ENCODE measurements at regions not wholly inside any gene's neighbourhood (a gene's known extent, or its start where the extent isn't known, plus 50 kb on each side); places are given as distances from the start of the nearest gene placed in this dataset.

GRCh38 chr20:40203032-40203431 is 486.0 kb downstream of the MAFB start:
- no peak for TF ChIP-seq CTCF (IDR thresholded peaks at IDR 0.05)
- TF ChIP-seq POLR2A (IDR thresholded peaks at IDR 0.05), result no peak

All from tibial nerve (tissue), 3 donors.